SK-N-SH treated with all-trans-retinoic acid at 6 μM for 48 hours (cell line): ENCODE measurements at regions not wholly inside any gene's neighbourhood (a gene's known extent, or its start where the extent isn't known, plus 50 kb on each side); places are given as distances from the start of the nearest gene placed in this dataset.

Experiments
- ATAC-seq: fragments of 200-7000 bp; cut with Tn5 transposase; 3 replicates; pipeline ENCODE4 v1.9.1; 2020; ENCODE audit warnings: mild to moderate bottlenecking, moderate library complexity
- ARNTL ChIP-seq: fragments of 450-650 bp; formaldehyde crosslinking; IDR thresholded peaks from 2 replicates; pipeline ENCODE4 v1.5.0; 2020; ENCODE audit warnings: low read depth, mild to moderate bottlenecking, moderate library complexity, borderline replicate concordance
- BACH2 ChIP-seq: fragments of 250-450 bp; sonication (Bioruptor Pico); IDR thresholded peaks from 2 replicates; pipeline ENCODE4 v1.9.0; 2021; ENCODE audit warnings: mild to moderate bottlenecking, borderline replicate concordance
- CSDC2 ChIP-seq: fragments of 250-450 bp; sonication (Bioruptor Pico); IDR thresholded peaks from 2 replicates; pipeline ENCODE4 v1.5.0; 2020; ENCODE audit warnings: mild to moderate bottlenecking, moderate library complexity
- ISL1 ChIP-seq: fragments of 250-450 bp; sonication (Bioruptor Pico); IDR thresholded peaks from 2 replicates; pipeline ENCODE4 v2.1.2; 2022; ENCODE audit warnings: mild to moderate bottlenecking, moderate library complexity
- OSR1 ChIP-seq: fragments of 250-450 bp; sonication (Bioruptor Pico); IDR thresholded peaks from 2 replicates; pipeline ENCODE4 v1.8.0; 2022; ENCODE audit warnings: moderate library complexity, mild to moderate bottlenecking, inconsistent platforms
- PATZ1 ChIP-seq: fragments of 250-450 bp; sonication (Bioruptor Pico); IDR thresholded peaks from 2 replicates; pipeline ENCODE4 v1.8.0; 2020; ENCODE audit warnings: mild to moderate bottlenecking, moderate library complexity, borderline replicate concordance
- PPARA ChIP-seq: fragments of 250-450 bp; sonication (Bioruptor Pico); IDR thresholded peaks from 2 replicates; pipeline ENCODE4 v1.5.0; 2020; ENCODE audit warnings: mild to moderate bottlenecking, borderline replicate concordance
- RARB ChIP-seq: fragments of 250-450 bp; sonication (Bioruptor Pico); IDR thresholded peaks from 2 replicates; pipeline ENCODE4 v1.8.0; 2021; ENCODE audit warnings: mild to moderate bottlenecking, moderate library complexity
- SNAI2 ChIP-seq: fragments of 250-450 bp; sonication (Bioruptor Pico); IDR thresholded peaks from 2 replicates; pipeline ENCODE4 v1.5.0; 2020; ENCODE audit warnings: mild to moderate bottlenecking, moderate library complexity
- TCF4 ChIP-seq: fragments of 250-450 bp; sonication (Bioruptor Pico); IDR thresholded peaks from 2 replicates; pipeline ENCODE4 v1.8.0; 2021; ENCODE audit warnings: mild to moderate bottlenecking, moderate library complexity, borderline replicate concordance
- TOX ChIP-seq: fragments of 250-450 bp; sonication (Bioruptor Pico); IDR thresholded peaks from 2 replicates; pipeline ENCODE4 v1.8.0; 2021; ENCODE audit warnings: mild to moderate bottlenecking, moderate library complexity, borderline replicate concordance
- ZC3H10 ChIP-seq: fragments of 250-450 bp; sonication (Bioruptor Pico); IDR thresholded peaks from 2 replicates; pipeline ENCODE4 v1.5.1; 2021; ENCODE audit warnings: mild to moderate bottlenecking, moderate library complexity
- ZFP3 ChIP-seq: fragments of 250-450 bp; sonication (Bioruptor Pico); IDR thresholded peaks from 2 replicates; pipeline ENCODE4 v1.5.0; 2020; ENCODE audit warnings: mild to moderate bottlenecking, moderate library complexity
- ZFP30 ChIP-seq: fragments of 450-650 bp; formaldehyde crosslinking; IDR thresholded peaks from 2 replicates; pipeline ENCODE4 v1.5.0; 2022; ENCODE audit warnings: mild to moderate bottlenecking, moderate library complexity
- ZNF565 ChIP-seq: fragments of 450-650 bp; formaldehyde crosslinking; conservative IDR thresholded peaks from 2 replicates; pipeline ENCODE4 v1.5.0; 2020; ENCODE audit warnings: low read depth, mild to moderate bottlenecking, moderate library complexity
- ZNF70 ChIP-seq: fragments of 450-650 bp; formaldehyde crosslinking; IDR thresholded peaks from 2 replicates; pipeline ENCODE4 v1.5.0; 2020; ENCODE audit warnings: mild to moderate bottlenecking, moderate library complexity
- ZNF8 ChIP-seq: fragments of 450-650 bp; formaldehyde crosslinking; IDR thresholded peaks from 2 replicates; pipeline ENCODE4 v1.5.0; 2020; ENCODE audit warnings: mild to moderate bottlenecking, moderate library complexity
- TF ChIP-seq, protein P1 (sequence below): fragments of 250-450 bp; sonication (Bioruptor Pico); IDR thresholded peaks from 2 replicates; pipeline ENCODE4 v1.8.0; 2021; ENCODE audit warnings: low read depth, mild to moderate bottlenecking, moderate library complexity, borderline replicate concordance
- TF ChIP-seq, protein P2 (sequence below): fragments of 250-450 bp; sonication (Bioruptor Pico); IDR thresholded peaks from 2 replicates; pipeline ENCODE4 v1.5.0; 2020; ENCODE audit warnings: mild to moderate bottlenecking, moderate library complexity
- TF ChIP-seq, protein P3 (sequence below): fragments of 250-450 bp; sonication (Bioruptor Pico); IDR thresholded peaks from 2 replicates; pipeline ENCODE4 v1.5.1; 2021; ENCODE audit warnings: mild to moderate bottlenecking, moderate library complexity
- TF ChIP-seq, protein P4 (sequence below): fragments of 250-450 bp; sonication (Bioruptor Pico); IDR thresholded peaks from 2 replicates; pipeline ENCODE4 v1.5.1; 2020; ENCODE audit warnings: low read depth, mild to moderate bottlenecking, moderate library complexity

DNA sequence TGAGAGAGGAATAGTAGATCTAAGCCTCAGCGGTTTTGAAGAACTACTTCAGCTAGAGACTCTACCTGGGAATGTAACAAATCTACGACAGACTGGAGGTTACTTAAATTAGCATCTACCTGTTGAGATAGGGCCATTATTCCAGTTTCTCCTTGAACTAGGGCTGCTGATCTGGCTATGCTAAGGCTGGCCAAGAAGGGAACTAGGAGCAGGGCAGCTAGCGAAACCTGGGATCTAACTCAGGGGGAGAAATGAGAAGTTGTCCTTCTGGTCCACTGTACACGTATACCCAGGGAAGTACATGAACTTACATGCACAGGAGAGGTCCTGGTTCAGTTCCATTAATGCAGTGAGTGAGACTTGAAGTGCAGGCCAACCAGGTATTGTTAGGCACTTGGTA lies 156.7 kb downstream of the TRIM27 start (continued):
- TF ChIP-seq PPARA (CRISPR knock-in tag), result no peak
- no peak for TF ChIP-seq ZC3H10 (CRISPR knock-in tag)
- no peak for TF ChIP-seq RARB (CRISPR knock-in tag)
- no peak for TF ChIP-seq ZNF8 (CRISPR knock-in tag)
- TF ChIP-seq CSDC2 (CRISPR knock-in tag), result no peak
- no peak for TF ChIP-seq ZFP3 (CRISPR knock-in tag)
- no peak for TF ChIP-seq SNAI2 (CRISPR knock-in tag)
- no peak for TF ChIP-seq TCF4 (CRISPR knock-in tag)

DNA sequence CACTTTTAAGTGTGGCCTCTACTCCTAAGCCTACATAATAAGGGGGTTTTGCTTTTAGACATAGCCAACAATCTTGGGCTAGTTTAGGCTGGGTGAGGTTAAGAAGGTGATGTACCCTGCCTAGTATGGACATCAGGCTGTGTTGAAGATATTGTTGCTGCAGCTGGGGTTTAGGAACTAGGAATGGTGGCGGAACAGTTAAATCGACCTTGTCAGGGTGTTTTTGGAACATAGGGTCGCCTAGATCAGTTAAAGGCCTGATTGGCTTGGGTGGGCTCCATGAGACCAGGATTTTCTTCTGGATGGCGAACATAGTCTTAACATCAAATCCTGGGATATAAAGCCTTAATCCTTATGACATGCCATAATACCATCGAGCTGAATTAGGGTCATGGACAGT lies 156.1 kb downstream of the TRIM27 start:
- TF ChIP-seq, protein P1, sequence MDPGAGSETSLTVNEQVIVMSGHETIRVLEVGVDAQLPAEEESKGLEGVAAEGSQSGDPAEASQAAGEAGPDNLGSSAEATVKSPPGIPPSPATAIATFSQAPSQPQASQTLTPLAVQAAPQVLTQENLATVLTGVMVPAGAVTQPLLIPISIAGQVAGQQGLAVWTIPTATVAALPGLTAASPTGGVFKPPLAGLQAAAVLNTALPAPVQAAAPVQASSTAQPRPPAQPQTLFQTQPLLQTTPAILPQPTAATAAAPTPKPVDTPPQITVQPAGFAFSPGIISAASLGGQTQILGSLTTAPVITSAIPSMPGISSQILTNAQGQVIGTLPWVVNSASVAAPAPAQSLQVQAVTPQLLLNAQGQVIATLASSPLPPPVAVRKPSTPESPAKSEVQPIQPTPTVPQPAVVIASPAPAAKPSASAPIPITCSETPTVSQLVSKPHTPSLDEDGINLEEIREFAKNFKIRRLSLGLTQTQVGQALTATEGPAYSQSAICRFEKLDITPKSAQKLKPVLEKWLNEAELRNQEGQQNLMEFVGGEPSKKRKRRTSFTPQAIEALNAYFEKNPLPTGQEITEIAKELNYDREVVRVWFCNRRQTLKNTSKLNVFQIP (CRISPR knock-in tag), result no peak
- TF ChIP-seq, protein P2, sequence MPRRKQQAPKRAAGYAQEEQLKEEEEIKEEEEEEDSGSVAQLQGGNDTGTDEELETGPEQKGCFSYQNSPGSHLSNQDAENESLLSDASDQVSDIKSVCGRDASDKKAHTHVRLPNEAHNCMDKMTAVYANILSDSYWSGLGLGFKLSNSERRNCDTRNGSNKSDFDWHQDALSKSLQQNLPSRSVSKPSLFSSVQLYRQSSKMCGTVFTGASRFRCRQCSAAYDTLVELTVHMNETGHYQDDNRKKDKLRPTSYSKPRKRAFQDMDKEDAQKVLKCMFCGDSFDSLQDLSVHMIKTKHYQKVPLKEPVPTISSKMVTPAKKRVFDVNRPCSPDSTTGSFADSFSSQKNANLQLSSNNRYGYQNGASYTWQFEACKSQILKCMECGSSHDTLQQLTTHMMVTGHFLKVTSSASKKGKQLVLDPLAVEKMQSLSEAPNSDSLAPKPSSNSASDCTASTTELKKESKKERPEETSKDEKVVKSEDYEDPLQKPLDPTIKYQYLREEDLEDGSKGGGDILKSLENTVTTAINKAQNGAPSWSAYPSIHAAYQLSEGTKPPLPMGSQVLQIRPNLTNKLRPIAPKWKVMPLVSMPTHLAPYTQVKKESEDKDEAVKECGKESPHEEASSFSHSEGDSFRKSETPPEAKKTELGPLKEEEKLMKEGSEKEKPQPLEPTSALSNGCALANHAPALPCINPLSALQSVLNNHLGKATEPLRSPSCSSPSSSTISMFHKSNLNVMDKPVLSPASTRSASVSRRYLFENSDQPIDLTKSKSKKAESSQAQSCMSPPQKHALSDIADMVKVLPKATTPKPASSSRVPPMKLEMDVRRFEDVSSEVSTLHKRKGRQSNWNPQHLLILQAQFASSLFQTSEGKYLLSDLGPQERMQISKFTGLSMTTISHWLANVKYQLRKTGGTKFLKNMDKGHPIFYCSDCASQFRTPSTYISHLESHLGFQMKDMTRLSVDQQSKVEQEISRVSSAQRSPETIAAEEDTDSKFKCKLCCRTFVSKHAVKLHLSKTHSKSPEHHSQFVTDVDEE, result no peak
- TF ChIP-seq ZFP3 (CRISPR knock-in tag), result no peak
- TF ChIP-seq, protein P3, sequence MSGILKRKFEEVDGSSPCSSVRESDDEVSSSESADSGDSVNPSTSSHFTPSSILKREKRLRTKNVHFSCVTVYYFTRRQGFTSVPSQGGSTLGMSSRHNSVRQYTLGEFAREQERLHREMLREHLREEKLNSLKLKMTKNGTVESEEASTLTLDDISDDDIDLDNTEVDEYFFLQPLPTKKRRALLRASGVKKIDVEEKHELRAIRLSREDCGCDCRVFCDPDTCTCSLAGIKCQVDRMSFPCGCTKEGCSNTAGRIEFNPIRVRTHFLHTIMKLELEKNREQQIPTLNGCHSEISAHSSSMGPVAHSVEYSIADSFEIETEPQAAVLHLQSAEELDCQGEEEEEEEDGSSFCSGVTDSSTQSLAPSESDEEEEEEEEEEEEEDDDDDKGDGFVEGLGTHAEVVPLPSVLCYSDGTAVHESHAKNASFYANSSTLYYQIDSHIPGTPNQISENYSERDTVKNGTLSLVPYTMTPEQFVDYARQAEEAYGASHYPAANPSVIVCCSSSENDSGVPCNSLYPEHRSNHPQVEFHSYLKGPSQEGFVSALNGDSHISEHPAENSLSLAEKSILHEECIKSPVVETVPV (CRISPR knock-in tag), result no peak
- TF ChIP-seq ZNF70 (CRISPR knock-in tag), result no peak
- TF ChIP-seq BACH2 (CRISPR knock-in tag), result no peak
- TF ChIP-seq RARB (CRISPR knock-in tag), result no peak
- TF ChIP-seq OSR1 (CRISPR knock-in tag), result no peak
- no peak for TF ChIP-seq ZNF8 (CRISPR knock-in tag)
- TF ChIP-seq TOX (CRISPR knock-in tag), result no peak
- TF ChIP-seq PATZ1 (CRISPR knock-in tag), result no peak
- no peak for TF ChIP-seq TCF4 (CRISPR knock-in tag)
- TF ChIP-seq, protein P4, sequence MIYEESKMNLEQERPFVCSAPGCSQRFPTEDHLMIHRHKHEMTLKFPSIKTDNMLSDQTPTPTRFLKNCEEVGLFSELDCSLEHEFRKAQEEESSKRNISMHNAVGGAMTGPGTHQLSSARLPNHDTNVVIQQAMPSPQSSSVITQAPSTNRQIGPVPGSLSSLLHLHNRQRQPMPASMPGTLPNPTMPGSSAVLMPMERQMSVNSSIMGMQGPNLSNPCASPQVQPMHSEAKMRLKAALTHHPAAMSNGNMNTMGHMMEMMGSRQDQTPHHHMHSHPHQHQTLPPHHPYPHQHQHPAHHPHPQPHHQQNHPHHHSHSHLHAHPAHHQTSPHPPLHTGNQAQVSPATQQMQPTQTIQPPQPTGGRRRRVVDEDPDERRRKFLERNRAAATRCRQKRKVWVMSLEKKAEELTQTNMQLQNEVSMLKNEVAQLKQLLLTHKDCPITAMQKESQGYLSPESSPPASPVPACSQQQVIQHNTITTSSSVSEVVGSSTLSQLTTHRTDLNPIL (CRISPR knock-in tag), result no peak
- no peak for ATAC-seq

DNA sequence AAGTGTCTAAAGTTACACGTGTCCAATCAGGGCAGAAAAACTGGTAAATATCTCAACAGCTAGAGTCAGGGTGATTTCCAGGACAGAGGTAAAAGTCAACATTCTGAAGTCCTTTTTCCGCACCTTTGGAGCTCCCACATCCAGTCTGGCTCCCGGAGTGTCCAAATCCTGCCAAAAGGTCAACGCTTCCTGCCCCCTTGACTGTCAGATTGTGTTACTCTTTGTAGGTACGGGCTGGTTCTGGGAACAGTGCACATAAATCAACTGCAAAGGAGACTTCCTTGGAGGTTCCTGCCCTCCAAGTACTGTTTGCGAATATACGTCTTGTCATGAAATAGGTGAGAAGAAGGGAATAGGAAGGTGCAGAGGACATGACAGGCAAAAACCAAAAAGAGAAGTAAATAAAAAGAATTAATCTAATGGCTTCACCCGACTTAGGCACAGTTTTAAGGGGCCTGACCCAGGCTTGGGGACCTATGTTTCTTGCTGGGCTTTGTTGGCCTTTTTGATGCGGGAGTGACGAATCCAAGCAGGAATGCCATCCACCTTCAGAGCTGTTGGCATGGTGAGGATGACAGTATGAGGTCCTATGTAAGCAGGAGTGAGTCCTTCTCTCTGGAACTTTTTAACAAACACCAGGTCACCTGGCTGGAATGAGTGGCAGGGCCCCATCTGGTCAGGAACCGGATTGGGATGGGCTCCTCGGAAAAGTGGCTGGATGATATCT lies 155.4 kb downstream of the TRIM27 start:
- no peak for ATAC-seq
- no peak for TF ChIP-seq ISL1 (CRISPR knock-in tag)
- no peak for TF ChIP-seq ZNF8 (CRISPR knock-in tag)
- no peak for TF ChIP-seq ZFP30 (CRISPR knock-in tag)
- TF ChIP-seq, protein P4 (CRISPR knock-in tag), result no peak
- TF ChIP-seq ZNF70 (CRISPR knock-in tag), result no peak
- TF ChIP-seq ZNF565 (CRISPR knock-in tag), result no peak
- no peak for TF ChIP-seq TCF4 (CRISPR knock-in tag)
- TF ChIP-seq, protein P1 (CRISPR knock-in tag), result no peak
- TF ChIP-seq PPARA (CRISPR knock-in tag), result no peak
- no peak for TF ChIP-seq RARB (CRISPR knock-in tag)
- no peak for TF ChIP-seq TOX (CRISPR knock-in tag)
- no peak for TF ChIP-seq ARNTL
- no peak for TF ChIP-seq SNAI2 (CRISPR knock-in tag)
- no peak for TF ChIP-seq ZC3H10 (CRISPR knock-in tag)
- TF ChIP-seq OSR1 (CRISPR knock-in tag), result no peak
